Ascending aorta (tissue), 2 donors: ENCODE measurements at regions not wholly inside any gene's neighbourhood (a gene's known extent, or its start where the extent isn't known, plus 50 kb on each side); places are given as distances from the start of the nearest gene placed in this dataset.
A peak's percentile ranks its signal among the peaks of the same experiment; 100 is the strongest.

Source experiments
- DNase-seq, 2 donors: peaks; one replicate each; pipeline ENCODE4 v3.0.0-alpha.2; 2019; ENCODE audit warnings: low spot score in 2 of 2
- H3K27ac ChIP-seq, 2 donors: fragments of 200-600 bp; sonication (generic); one replicate each; pipeline ENCODE4 v1.5.1; 2016 to 2017; ENCODE audit warnings: mild to moderate bottlenecking in 1 of 2
- H3K27me3 ChIP-seq: fragments of 200-600 bp; sonication (generic); one replicate; pipeline ENCODE4 v1.5.1; 2017
- H3K36me3 ChIP-seq, 2 donors: fragments of 200-600 bp; sonication (generic); one replicate each; pipeline ENCODE4 v1.5.1; 2016
- H3K4me1 ChIP-seq, 2 donors: fragments of 200-600 bp; sonication (generic); one replicate each; pipeline ENCODE4 v1.5.1; 2016 to 2017; ENCODE audit warnings: mild to moderate bottlenecking in 1 of 2
- H3K4me3 ChIP-seq, 2 donors: fragments of 200-600 bp; sonication (generic); one replicate each; pipeline ENCODE4 v1.5.1; 2016 to 2017; ENCODE audit warnings: mild to moderate bottlenecking in 1 of 2
- H3K9me3 ChIP-seq, 2 donors: fragments of 200-600 bp; sonication (generic); one replicate each; pipeline ENCODE4 v1.5.1; 2016
- intact Hi-C: fragments of 100-400 bp; cut with DNase I; formaldehyde crosslinking; loops from one replicate; pipeline ENCODE4 v1.15.1; 2023
- TF ChIP-seq, protein P1 (sequence below), 3 experiments: fragments of 200-600 bp in 2 of 3; fragments of 450-650 bp in 1 of 3; sonication (generic) in 2 of 3; IDR thresholded peaks; one replicate each; pipeline ENCODE4 v1.5.1; 2016 to 2019; ENCODE audit warnings: antibody characterized with exemption in 3 of 3, mild to moderate bottlenecking in 1 of 3, moderate library complexity in 1 of 3

DNA sequence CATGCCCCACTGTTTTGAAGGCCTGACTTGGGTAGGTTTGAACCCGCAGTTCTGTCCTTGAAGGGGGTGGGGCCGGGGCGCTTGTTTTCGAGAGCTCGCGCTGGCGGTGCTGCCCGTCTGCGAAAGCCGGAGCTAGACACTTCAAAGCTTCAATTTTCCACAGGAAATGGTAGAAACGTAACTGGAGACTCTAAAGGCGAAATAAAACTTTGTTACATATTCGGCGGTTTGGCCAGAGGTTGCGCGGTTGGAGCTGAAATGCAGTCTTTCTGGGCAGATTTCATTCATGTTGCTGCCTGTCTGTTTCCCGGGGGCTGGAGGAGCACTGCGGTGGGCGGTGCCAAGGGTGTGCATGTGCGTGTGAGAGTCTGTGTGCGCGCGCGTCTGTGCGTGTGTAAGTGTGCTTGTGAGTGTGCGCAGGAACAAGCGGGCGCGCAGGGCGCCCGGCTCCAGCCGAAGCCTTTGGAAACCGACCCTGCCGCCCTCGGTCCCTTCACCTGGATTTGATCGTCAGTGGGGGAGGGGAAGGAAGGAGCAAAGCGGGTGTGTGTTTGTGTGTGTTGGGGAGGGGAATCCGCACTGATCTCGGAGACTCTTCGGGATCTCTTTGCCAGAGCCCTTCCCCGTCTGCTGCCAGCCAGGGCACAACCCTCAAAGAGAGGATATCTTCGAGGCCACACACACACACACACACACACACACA lies 227.7 kb upstream of the CRY1 start:
- Histone ChIP-seq H3K4me3 (peak overlapping the region; percentile 36 to 53), H3K27ac (no peak overlapping the region), H3K4me1 (peaks cover 0 to 2% of the 10 kb centered on the region in 2 donors), H3K27me3 (peaks cover 4% of the 10 kb centered on the region), H3K36me3 (no peaks in the 10 kb centered on the region), H3K9me3 (no peaks in the 10 kb centered on the region)
- intact Hi-C loops = no loop called here
- no peak for DNase-seq
- TF ChIP-seq, protein P1, sequence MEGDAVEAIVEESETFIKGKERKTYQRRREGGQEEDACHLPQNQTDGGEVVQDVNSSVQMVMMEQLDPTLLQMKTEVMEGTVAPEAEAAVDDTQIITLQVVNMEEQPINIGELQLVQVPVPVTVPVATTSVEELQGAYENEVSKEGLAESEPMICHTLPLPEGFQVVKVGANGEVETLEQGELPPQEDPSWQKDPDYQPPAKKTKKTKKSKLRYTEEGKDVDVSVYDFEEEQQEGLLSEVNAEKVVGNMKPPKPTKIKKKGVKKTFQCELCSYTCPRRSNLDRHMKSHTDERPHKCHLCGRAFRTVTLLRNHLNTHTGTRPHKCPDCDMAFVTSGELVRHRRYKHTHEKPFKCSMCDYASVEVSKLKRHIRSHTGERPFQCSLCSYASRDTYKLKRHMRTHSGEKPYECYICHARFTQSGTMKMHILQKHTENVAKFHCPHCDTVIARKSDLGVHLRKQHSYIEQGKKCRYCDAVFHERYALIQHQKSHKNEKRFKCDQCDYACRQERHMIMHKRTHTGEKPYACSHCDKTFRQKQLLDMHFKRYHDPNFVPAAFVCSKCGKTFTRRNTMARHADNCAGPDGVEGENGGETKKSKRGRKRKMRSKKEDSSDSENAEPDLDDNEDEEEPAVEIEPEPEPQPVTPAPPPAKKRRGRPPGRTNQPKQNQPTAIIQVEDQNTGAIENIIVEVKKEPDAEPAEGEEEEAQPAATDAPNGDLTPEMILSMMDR (IDR thresholded peaks at IDR 0.05) = no peak

DNA sequence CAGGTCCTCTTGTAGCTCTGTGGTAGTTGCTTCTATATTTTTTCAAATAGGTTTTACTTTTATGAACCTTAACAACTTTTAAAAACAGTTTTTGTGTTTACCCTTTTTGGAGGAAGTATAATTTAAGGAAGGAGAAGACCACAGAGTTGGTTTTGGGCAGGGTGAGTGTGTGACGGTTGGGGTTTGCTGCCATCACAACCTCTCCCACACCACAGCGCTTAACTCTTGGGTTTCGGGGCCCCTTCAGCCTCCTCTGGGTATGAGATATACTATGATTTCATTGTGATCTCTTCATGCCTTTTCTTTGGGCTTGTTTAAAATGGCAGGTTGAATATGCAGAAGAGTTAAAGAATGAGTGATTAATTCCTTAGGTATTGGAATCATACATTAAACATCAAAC lies 228.7 kb upstream of the CRY1 start:
- Histone ChIP-seq H3K4me1 (peaks cover 0 to 2% of the 10 kb centered on the region in 2 donors), H3K4me3 (no peak overlapping the region), H3K27me3 (peaks cover 4% of the 10 kb centered on the region), H3K27ac (no peak overlapping the region), H3K36me3 (no peaks in the 10 kb centered on the region), H3K9me3 (no peaks in the 10 kb centered on the region)
- TF ChIP-seq, protein P1 (IDR thresholded peaks at IDR 0.05) = no peak
- no peak for DNase-seq
- intact Hi-C loops = no loop called here

DNA sequence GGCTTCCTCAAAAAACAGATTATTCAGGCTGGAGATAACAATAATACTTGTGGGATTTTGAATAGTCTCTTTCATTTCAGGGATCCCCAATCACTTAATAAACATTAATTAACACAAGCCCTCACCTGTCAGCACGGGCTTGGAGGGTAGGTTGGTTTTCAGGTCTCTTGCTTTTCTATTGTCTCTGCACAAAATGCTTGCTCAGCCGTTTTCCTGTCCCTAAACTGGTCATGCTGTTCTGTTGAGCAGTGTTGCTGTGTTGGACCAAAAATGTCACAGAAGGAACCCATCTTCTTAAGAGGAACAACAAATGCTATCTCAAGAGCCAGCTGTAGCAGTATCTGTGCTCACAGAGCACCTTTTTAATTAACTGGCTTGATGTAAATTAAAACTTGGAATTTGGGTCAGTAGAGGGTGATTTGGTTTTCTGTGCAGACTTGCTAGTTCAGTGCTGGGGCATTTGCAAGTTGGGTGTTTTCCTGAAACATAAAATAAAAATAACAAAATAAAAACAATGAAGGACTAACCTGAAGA lies 231.8 kb upstream of the CRY1 start:
- TF ChIP-seq, protein P1 (IDR thresholded peaks at IDR 0.05) = no peak
- Histone ChIP-seq H3K36me3 (no peaks in the 10 kb centered on the region), H3K27ac (no peak overlapping the region), H3K4me1 (no peaks in the 10 kb centered on the region), H3K9me3 (no peaks in the 10 kb centered on the region), H3K27me3 (peaks cover under 1% of the 10 kb centered on the region), H3K4me3 (no peak overlapping the region)
- intact Hi-C loops = no loop called here
- DNase-seq = no peak

DNA sequence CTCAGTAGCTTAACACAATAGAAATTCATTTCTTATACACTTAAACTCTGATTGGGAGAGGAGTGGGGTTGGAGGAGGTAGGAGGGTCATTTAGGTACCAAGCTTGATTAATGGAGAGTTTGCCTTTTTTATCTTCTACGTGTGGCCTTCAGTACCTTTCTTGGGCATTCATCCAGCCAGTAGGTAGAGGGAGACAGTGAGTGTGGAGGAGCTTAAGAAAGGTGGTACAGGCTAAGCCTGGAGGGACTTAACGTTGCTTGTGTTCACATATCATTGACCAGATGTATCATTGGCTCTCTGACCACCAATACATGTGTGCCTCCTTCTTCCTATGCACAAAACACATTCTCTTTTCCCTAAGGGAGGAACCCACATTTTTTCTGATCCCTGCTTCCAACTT lies 232.9 kb upstream of the CRY1 start:
- H3K27me3 ChIP-seq = no peaks in the 10 kb centered on the region
- DNase-seq = no peak
- H3K4me3 ChIP-seq = no peak overlapping the region
- H3K36me3 ChIP-seq = no peaks in the 10 kb centered on the region
- TF ChIP-seq, protein P1 (IDR thresholded peaks at IDR 0.05) = no peak
- intact Hi-C loops = no loop called here
- no peaks in the 10 kb centered on the region for H3K4me1 ChIP-seq
- no peak overlapping the region for H3K27ac ChIP-seq
- H3K9me3 ChIP-seq = no peaks in the 10 kb centered on the region

DNA sequence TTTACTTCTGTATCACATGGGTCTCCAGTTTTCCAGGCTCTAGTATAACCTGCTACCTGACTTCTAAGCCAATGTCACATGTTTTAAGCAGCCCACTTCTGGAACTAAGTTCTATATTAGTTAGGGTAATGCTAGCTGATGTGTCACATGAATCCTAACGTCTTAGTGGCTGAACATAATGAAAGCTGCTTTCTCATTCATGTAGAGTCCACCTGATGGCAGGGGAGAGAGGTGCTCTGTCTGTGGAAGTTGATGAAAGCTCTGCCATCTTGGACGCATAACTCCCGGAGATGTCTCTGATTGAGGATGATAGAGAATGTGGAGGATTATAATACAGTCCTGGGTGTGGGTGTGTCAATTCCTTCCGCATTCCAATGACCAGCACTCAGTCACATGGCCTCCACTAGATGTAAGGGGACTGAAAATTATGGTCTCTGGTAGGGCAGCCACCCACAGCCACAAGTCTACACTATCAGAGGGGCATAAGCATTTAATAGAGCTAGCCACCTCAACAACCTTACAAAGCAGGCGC lies 234.4 kb upstream of the CRY1 start:
- Histone ChIP-seq H3K9me3 (no peaks in the 10 kb centered on the region), H3K27me3 (no peaks in the 10 kb centered on the region), H3K4me3 (no peak overlapping the region), H3K4me1 (no peaks in the 10 kb centered on the region), H3K27ac (no peak overlapping the region), H3K36me3 (no peaks in the 10 kb centered on the region)
- intact Hi-C loops = no loop called here
- TF ChIP-seq, protein P1 (IDR thresholded peaks at IDR 0.05) = no peak
- no peak for DNase-seq
